Liver (tissue), 3 donors: ENCODE measurements at regions not wholly inside any gene's neighbourhood (a gene's known extent, or its start where the extent isn't known, plus 50 kb on each side); places are given as distances from the start of the nearest gene placed in this dataset.

Source experiments
- CTCF ChIP-seq: fragments of 150-350 bp; IDR thresholded peaks from 2 replicates; pipeline ENCODE4 v1.5.1; 2017; ENCODE audit warnings: improper control_type of control experiment, low read depth, low read length; ENCODE audit not compliant: missing input control
- REST ChIP-seq: IDR thresholded peaks from 2 replicates; pipeline ENCODE4 v1.6.1; 2016; ENCODE audit warnings: antibody characterized with exemption, mild to moderate bottlenecking
- RXRA ChIP-seq, 2 donors: IDR thresholded peaks; 2 replicates each; pipeline ENCODE4 v1.6.1; 2017 to 2018; ENCODE audit warnings: antibody characterized with exemption in 2 of 2, mild to moderate bottlenecking in 1 of 2
- YY1 ChIP-seq: IDR thresholded peaks from 2 replicates; pipeline ENCODE4 v1.6.1; 2016; ENCODE audit warnings: antibody characterized with exemption, mild to moderate bottlenecking
- TF ChIP-seq, protein P1 (sequence below): IDR thresholded peaks from 2 replicates; pipeline ENCODE4 v1.6.1; 2016; ENCODE audit warnings: antibody characterized with exemption
- donor health status: healthy.
- donor health status: healthy.

- no peak for TF ChIP-seq RXRA (IDR thresholded peaks at IDR 0.05)
- TF ChIP-seq REST, result no peak
- no peak for TF ChIP-seq CTCF
- TF ChIP-seq YY1, result no peak
- TF ChIP-seq, protein P1, sequence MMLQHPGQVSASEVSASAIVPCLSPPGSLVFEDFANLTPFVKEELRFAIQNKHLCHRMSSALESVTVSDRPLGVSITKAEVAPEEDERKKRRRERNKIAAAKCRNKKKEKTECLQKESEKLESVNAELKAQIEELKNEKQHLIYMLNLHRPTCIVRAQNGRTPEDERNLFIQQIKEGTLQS, result no peak
Observed at GRCh38 chr13:99145461-99145860, 55.2 kb upstream of the UBAC2 start.
